GM18508 (cell line): ENCODE measurements at regions not wholly inside any gene's neighbourhood (a gene's known extent, or its start where the extent isn't known, plus 50 kb on each side); places are given as distances from the start of the nearest gene placed in this dataset.

Experiments
- ATAC-seq: cut with Tn5 transposase; IDR thresholded peaks from one replicate; pipeline ENCODE4 v1.9.1; 2021; ENCODE audit warnings: moderate number of reproducible peaks; ENCODE audit not compliant: insufficient read depth, unreplicated experiment

- no peak for ATAC-seq
These were observed 158.7 kb upstream of the KLF4 start for GRCh38 chr9:107648153-107648715.

- no peak for ATAC-seq
These were observed 158.0 kb upstream of the KLF4 start for GRCh38 chr9:107647611-107648010.

- no peak for ATAC-seq
These were observed 157.6 kb upstream of the KLF4 start for GRCh38 chr9:107647141-107647540.

- ATAC-seq: no peak
These were observed 155.9 kb upstream of the KLF4 start for GRCh38 chr9:107645464-107645833.

GRCh38 chr9:107644733-107645463, 155.3 kb upstream of the KLF4 start:
- ATAC-seq: no peak

- ATAC-seq: no peak
These were observed 149.9 kb upstream of the KLF4 start for GRCh38 chr9:107639426-107639825.

GRCh38 chr9:107638521-107639310, 149.1 kb upstream of the KLF4 start:
- ATAC-seq: no peak

- ATAC-seq: no peak
These were observed 148.2 kb upstream of the KLF4 start for GRCh38 chr9:107637421-107638420.

GRCh38 chr9:107636571-107637381, 147.2 kb upstream of the KLF4 start:
- no peak for ATAC-seq

- ATAC-seq: no peak
These were observed 146.2 kb upstream of the KLF4 start for GRCh38 chr9:107635803-107636174.

GRCh38 chr9:107635101-107635802, 145.7 kb upstream of the KLF4 start:
- ATAC-seq: no peak

GRCh38 chr9:107633406-107633805, 143.8 kb upstream of the KLF4 start:
- no peak for ATAC-seq

- ATAC-seq: no peak
These were observed 143.1 kb upstream of the KLF4 start for GRCh38 chr9:107632661-107633060.

GRCh38 chr9:107632216-107632615, 142.6 kb upstream of the KLF4 start:
- ATAC-seq: no peak

- ATAC-seq: no peak
These were observed 142.2 kb upstream of the KLF4 start for GRCh38 chr9:107631788-107632187.

GRCh38 chr9:107630156-107630555, 140.6 kb upstream of the KLF4 start:
- ATAC-seq: no peak

- ATAC-seq: no peak
These were observed 138.9 kb upstream of the KLF4 start for GRCh38 chr9:107628444-107628843.

- no peak for ATAC-seq
These were observed 138.2 kb upstream of the KLF4 start for GRCh38 chr9:107627781-107628180.

- ATAC-seq: no peak
These were observed 136.5 kb upstream of the KLF4 start for GRCh38 chr9:107626118-107626517.
